ENCODE measurements at regions not wholly inside any gene's neighbourhood (a gene's known extent, or its start where the extent isn't known, plus 50 kb on each side); places are given as distances from the start of the nearest gene placed in this dataset.

DNA sequence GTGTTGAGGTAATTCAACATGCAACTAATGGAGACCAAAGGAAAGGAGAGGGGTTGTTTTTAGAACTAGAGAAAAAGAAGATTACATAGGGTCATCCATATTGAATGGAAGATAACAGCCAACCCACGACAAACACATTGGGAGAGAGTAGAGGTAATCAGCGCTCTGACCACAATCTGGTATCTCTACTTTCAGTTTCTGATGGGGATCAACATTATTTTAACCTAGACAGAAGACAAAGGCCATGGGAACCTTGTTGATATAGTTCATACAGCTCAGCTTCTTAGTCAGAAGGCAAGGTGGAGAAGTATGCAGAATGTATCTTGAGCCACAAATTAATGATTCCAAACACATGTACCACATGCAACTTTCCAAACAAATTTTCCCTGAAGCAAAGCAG, 537.1 kb upstream of the ST8SIA4 start:
- TF ChIP-seq CTCF (IDR thresholded peaks at IDR 0.05; ENCODE audit: low read length) (no peak), EZH2phosphoT487 (IDR thresholded peaks at IDR 0.05; ENCODE audit: low read length) (no peak)
